HepG2 (cell line): ENCODE measurements at regions not wholly inside any gene's neighbourhood (a gene's known extent, or its start where the extent isn't known, plus 50 kb on each side); places are given as distances from the start of the nearest gene placed in this dataset.

ENCODE experiments used
- ATAC-seq: fragments of 200-7000 bp; cut with Tn5 transposase; 3 replicates; pipeline ENCODE4 v1.9.1; 2020; ENCODE audit warnings: mild to moderate bottlenecking, moderate library complexity
- BruUV-seq: library from RNA; stranded (reverse); fragments of 400-500 nt; replicated peaks from 2 replicates; lab custom pipeline; 2021; lab: Mats Ljungman, UMichigan
- CTCF ChIA-PET: fragments of 300-600 bp; formaldehyde crosslinking; extraction: SDS; loops from one replicate; lab custom pipeline; 2021; ENCODE audit warnings: low total read pairs, inconsistent platforms, low intra/inter-chr PET ratio; lab: Yijun Ruan, JAX
- POLR2A ChIA-PET: fragments of 350-600 bp; sonication (Branson Sonifier 250); formaldehyde crosslinking; loops from one replicate; lab custom pipeline; 2020; ENCODE audit warnings: antibody characterized with exemption, inconsistent platforms; lab: Yijun Ruan, JAX
- DNase-seq: peaks from one replicate; pipeline ENCODE4 v3.0.0-alpha.2; 2015; ENCODE audit warnings: low spot score
- FAIRE-seq: peaks from 3 replicates; lab custom pipeline; 2011; peaks lifted over from hg19 to GRCh38; lab: Jason Lieb, UNC
- H2AFZ ChIP-seq: one replicate; pipeline ENCODE4 v1.6.1; 2011; ENCODE audit warnings: low read length, inconsistent platforms
- H3K27ac ChIP-seq: fragments of 300-600 bp; 3 replicates; pipeline ENCODE4 v1.8.0; 2011; ENCODE audit warnings: mixed run types, mild to moderate bottlenecking, mixed read lengths, low read length, inconsistent platforms; ENCODE audit not compliant: insufficient read depth; ENCODE audit errors: extremely low read length
- H3K27me3 ChIP-seq, 2 experiments: fragments of 200-600 bp in 1 of 2; 2 replicates in 1 of 2; 3 replicates in 1 of 2; pipeline versions ENCODE4 v1.6.0 to v1.8.0; 2011; ENCODE audit warnings: low read length in 2 of 2, mild to moderate bottlenecking in 2 of 2, moderate library complexity in 2 of 2, inconsistent platforms in 1 of 2; ENCODE audit not compliant: insufficient read depth in 2 of 2, control insufficient read depth in 1 of 2
- H3K36me3 ChIP-seq, 2 experiments: fragments of 200-600 bp in 1 of 2; replicated peaks in 1 of 2; 2 replicates in 1 of 2; 3 replicates in 1 of 2; pipeline versions ENCODE4 v1.5.1 to v1.8.0; 2011; ENCODE audit warnings: low read length in 2 of 2, inconsistent platforms in 1 of 2; ENCODE audit not compliant: insufficient read depth in 2 of 2, control insufficient read depth in 1 of 2
- H3K4me1 ChIP-seq: 2 replicates; pipeline ENCODE4 v1.5.1; 2012; ENCODE audit warnings: low read length, inconsistent platforms; ENCODE audit not compliant: insufficient read depth
- H3K4me2 ChIP-seq: 2 replicates; pipeline ENCODE4 v1.6.0; 2011; ENCODE audit warnings: low read depth, low read length, inconsistent platforms
- H3K4me3 ChIP-seq, 3 experiments: fragments of 200-600 bp in 1 of 3; sonication (generic), shearing (Covaris generic) in 1 of 3; replicated peaks in 1 of 3; 2 replicates each; pipeline ENCODE4 v1.5.1; 2011 to 2016; ENCODE audit warnings: low read length in 3 of 3, inconsistent platforms in 2 of 3, low read depth in 2 of 3, mild to moderate bottlenecking in 2 of 3, control low read depth in 1 of 3, mixed read lengths in 1 of 3; ENCODE audit not compliant: insufficient read depth in 1 of 3
- H3K79me2 ChIP-seq: one replicate; pipeline ENCODE4 v1.6.1; 2011; ENCODE audit warnings: low read length, inconsistent platforms; ENCODE audit not compliant: insufficient read depth
- H3K9ac ChIP-seq: 2 replicates; pipeline ENCODE4 v1.6.0; 2011; ENCODE audit warnings: mild to moderate bottlenecking, low read depth, low read length, inconsistent platforms; ENCODE audit not compliant: insufficient read depth
- H3K9me3 ChIP-seq: 2 replicates; pipeline ENCODE4 v1.5.1; 2012; ENCODE audit warnings: mild to moderate bottlenecking, low read length
- H4K20me1 ChIP-seq: 2 replicates; pipeline ENCODE4 v1.6.0; 2011; ENCODE audit warnings: inconsistent platforms, mild to moderate bottlenecking, low read length, moderate library complexity; ENCODE audit not compliant: insufficient read depth
- GMEB1 ChIP-seq: sonication (generic); formaldehyde crosslinking; IDR thresholded peaks from 2 replicates; pipeline ENCODE4 v1.5.1; 2020; ENCODE audit warnings: missing genetic modification reagents, mild to moderate bottlenecking, borderline replicate concordance
- MNT ChIP-seq: fragments of 450-650 bp; IDR thresholded peaks from 2 replicates; pipeline ENCODE4 v1.6.1; 2016
- MTF2 ChIP-seq: sonication (generic); formaldehyde crosslinking; IDR thresholded peaks from 2 replicates; pipeline ENCODE4 v1.5.0; 2020; ENCODE audit warnings: missing genetic modification reagents, borderline replicate concordance
- NFE2L1 ChIP-seq: sonication (generic); formaldehyde crosslinking; IDR thresholded peaks from 2 replicates; pipeline ENCODE4 v1.4.0; 2020; ENCODE audit warnings: missing genetic modification reagents, mild to moderate bottlenecking, borderline replicate concordance
- POLR2G ChIP-seq: fragments of 200-400 bp; formaldehyde crosslinking; IDR thresholded peaks from 2 replicates; pipeline ENCODE4 v1.6.1; 2018; ENCODE audit warnings: mild to moderate bottlenecking, low read depth, low read length, moderate library complexity
- RARA ChIP-seq: IDR thresholded peaks from 2 replicates; pipeline ENCODE4 v1.6.1; 2016; ENCODE audit warnings: missing genetic modification reagents, missing compliant biosample characterization
- SATB2 ChIP-seq: sonication (generic); formaldehyde crosslinking; IDR thresholded peaks from 2 replicates; pipeline ENCODE4 v1.5.0; 2020; ENCODE audit warnings: missing genetic modification reagents
- ZBTB25 ChIP-seq: IDR thresholded peaks from 2 replicates; pipeline ENCODE4 v1.6.1; 2018; ENCODE audit warnings: missing genetic modification reagents
- ZNF484 ChIP-seq: sonication (generic); formaldehyde crosslinking; IDR thresholded peaks from 2 replicates; pipeline ENCODE4 v1.5.1; 2020; ENCODE audit warnings: mild to moderate bottlenecking, low read depth, missing genetic modification reagents, borderline replicate concordance
- ZNF639 ChIP-seq: conservative IDR thresholded peaks from 2 replicates; pipeline ENCODE4 v1.6.1; 2018; ENCODE audit warnings: missing genetic modification reagents
- WGBS: methylation state at CpG from one replicate; pipeline ENCODE4 v1.1.6; 2017; ENCODE audit warnings: low lambda C conversion rate; 5-methylcytosine and 5-hydroxymethylcytosine counted together
- in situ Hi-C: cut with HindIII; loops from 2 replicates; pipeline ENCODE4 v1.10.0; 2017; ENCODE audit warnings: low pct_unique_long_range_greater_than_20kb; ENCODE audit not compliant: extremely low pct_ligation_motif_present
- intact Hi-C: fragments of 100-400 bp; cut with micrococcal nuclease; formaldehyde crosslinking; loops from one replicate; pipeline ENCODE4 v1.10.0; 2022; ENCODE audit not compliant: unreplicated experiment

- no peak overlapping the region for H3K9ac ChIP-seq
Measured at GRCh38 chr3:34323517-34323916, 525.1 kb downstream of the PDCD6IP start.

GRCh38 chr3:34346656-34347055 is 548.2 kb downstream of the PDCD6IP start:
- CTCF ChIA-PET = no interaction called here

More at GRCh38 chr3:34323517-34323916, 525.1 kb downstream of the PDCD6IP start:
- Histone ChIP-seq H4K20me1 (no peaks in the 10 kb centered on the region), H3K36me3 (no peaks in the 10 kb centered on the region), H3K79me2 (no peaks in the 10 kb centered on the region), H3K27me3 (no peaks in the 10 kb centered on the region), H2AFZ (no peak overlapping the region), H3K4me2 (no peak overlapping the region), H3K27ac (no peak overlapping the region), H3K9me3 (no peaks in the 10 kb centered on the region), H3K4me1 (no peaks in the 10 kb centered on the region), H3K4me3 (no peak overlapping the region)
- 0% methylated on average over 2 of the region's 2 CpGs for WGBS
- intact Hi-C loops (no loop called here), in situ Hi-C loops (no loop called here)
- FAIRE-seq = no peak
- no TSS peak for BruUV-seq
- TF ChIP-seq MTF2 = no peak
- ATAC-seq = no peak
- POLR2A ChIA-PET = no interaction called here
- CTCF ChIA-PET = no interaction called here
- DNase-seq = no peak

More at GRCh38 chr3:34346656-34347055, 548.2 kb downstream of the PDCD6IP start:
- H3K27ac ChIP-seq = no peak overlapping the region
- H3K9me3 ChIP-seq = no peaks in the 10 kb centered on the region
- no peaks in the 10 kb centered on the region for H4K20me1 ChIP-seq
- TF ChIP-seq ZNF484 (no peak), NFE2L1 (no peak), GMEB1 (CRISPR knock-in tag) (no peak), RARA (CRISPR knock-in tag) (no peak), ZBTB25 (CRISPR knock-in tag) (no peak), POLR2G (no peak), MNT (no peak), SATB2 (no peak), ZNF639 (CRISPR knock-in tag) (no peak)
- TF ChIP-seq, all 625 proteins: peak for 0
- WGBS = 36% methylated on average over 4 of the region's 4 CpGs
- POLR2A ChIA-PET = no interaction called here
- Histone ChIP-seq H3K79me2 (no peaks in the 10 kb centered on the region), H3K9ac (no peak overlapping the region), H3K36me3 (no peaks in the 10 kb centered on the region), H3K4me1 (no peaks in the 10 kb centered on the region), H3K4me2 (no peak overlapping the region), H3K27me3 (no peaks in the 10 kb centered on the region), H3K4me3 (no peak overlapping the region), H2AFZ (no peak overlapping the region)
- intact Hi-C loops (no loop called here), in situ Hi-C loops (no loop called here)
- FAIRE-seq (no peak), DNase-seq (no peak), ATAC-seq (no peak)
- no TSS peak for BruUV-seq
